ENCODE measurements at regions not wholly inside any gene's neighbourhood (a gene's known extent, or its start where the extent isn't known, plus 50 kb on each side); places are given as distances from the start of the nearest gene placed in this dataset.

GRCh38 chr11:130641876-130642275 is 193.4 kb downstream of the ADAMTS15 start:
- no peak overlapping the region for H3K27ac Mint-ChIP-seq
- H3K4me1 Mint-ChIP-seq: peaks cover 42% of the 10 kb centered on the region
- H3K27me3 Mint-ChIP-seq (ENCODE audit: low read depth, poor library complexity): peaks cover 6% of the 10 kb centered on the region
- H3K9me3 Mint-ChIP-seq: no peaks in the 10 kb centered on the region
- DNase-seq: no peak
- no peaks in the 10 kb centered on the region for H3K36me3 Mint-ChIP-seq (ENCODE audit: low read depth)
- TF ChIP-seq, protein P1, sequence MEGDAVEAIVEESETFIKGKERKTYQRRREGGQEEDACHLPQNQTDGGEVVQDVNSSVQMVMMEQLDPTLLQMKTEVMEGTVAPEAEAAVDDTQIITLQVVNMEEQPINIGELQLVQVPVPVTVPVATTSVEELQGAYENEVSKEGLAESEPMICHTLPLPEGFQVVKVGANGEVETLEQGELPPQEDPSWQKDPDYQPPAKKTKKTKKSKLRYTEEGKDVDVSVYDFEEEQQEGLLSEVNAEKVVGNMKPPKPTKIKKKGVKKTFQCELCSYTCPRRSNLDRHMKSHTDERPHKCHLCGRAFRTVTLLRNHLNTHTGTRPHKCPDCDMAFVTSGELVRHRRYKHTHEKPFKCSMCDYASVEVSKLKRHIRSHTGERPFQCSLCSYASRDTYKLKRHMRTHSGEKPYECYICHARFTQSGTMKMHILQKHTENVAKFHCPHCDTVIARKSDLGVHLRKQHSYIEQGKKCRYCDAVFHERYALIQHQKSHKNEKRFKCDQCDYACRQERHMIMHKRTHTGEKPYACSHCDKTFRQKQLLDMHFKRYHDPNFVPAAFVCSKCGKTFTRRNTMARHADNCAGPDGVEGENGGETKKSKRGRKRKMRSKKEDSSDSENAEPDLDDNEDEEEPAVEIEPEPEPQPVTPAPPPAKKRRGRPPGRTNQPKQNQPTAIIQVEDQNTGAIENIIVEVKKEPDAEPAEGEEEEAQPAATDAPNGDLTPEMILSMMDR (IDR thresholded peaks at IDR 0.05): no peak
- no peak overlapping the region for H3K4me3 Mint-ChIP-seq

DNA sequence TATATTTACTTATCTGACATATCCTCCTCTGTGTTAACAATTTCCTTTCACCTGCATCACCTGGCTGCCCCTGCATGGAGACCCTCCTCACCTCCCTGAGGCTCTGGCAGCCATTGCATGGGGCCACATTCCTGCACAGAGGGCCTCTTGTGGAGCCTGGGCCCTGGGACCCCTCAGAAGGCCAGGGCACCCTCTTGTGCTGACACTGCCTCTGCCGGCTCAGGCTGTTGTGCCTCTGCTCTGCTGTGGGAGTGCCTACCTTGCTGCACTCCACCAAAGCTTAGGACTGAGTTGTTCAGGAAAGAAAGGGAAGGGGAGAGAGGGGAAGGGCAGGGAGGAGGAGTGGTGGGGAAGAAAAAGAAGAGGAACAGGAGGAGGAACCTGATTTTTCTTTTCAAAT is 194.5 kb downstream of the ADAMTS15 start:
- Mint-ChIP-seq H3K27ac (no peak overlapping the region), H3K4me1 (peaks cover 31% of the 10 kb centered on the region), H3K27me3 (ENCODE audit: low read depth, poor library complexity) (peaks cover 6% of the 10 kb centered on the region), H3K36me3 (ENCODE audit: low read depth) (no peaks in the 10 kb centered on the region), H3K9me3 (no peaks in the 10 kb centered on the region), H3K4me3 (no peak overlapping the region)
- TF ChIP-seq, protein P1 (IDR thresholded peaks at IDR 0.05): no peak
- no peak for DNase-seq

DNA sequence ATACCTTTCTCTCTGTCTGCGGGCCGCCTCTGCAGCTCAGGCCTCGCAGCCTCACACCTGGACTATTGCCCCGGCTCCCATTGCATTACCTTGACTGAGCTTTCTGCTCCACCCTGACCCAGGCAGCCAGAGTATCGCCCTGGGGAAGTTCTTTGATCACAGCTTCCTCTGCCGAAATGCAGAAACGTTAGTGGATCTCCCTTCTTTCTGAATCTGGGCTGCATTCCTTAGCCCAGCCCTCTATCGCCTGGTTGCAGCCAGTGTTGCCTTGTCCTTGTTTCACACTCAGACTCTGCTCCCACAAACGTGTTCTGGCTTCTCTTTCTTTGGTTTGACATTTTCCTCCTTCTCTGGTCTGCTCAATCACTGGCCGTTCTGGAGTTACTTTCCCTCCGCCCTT is 195.7 kb downstream of the ADAMTS15 start:
- H3K36me3 Mint-ChIP-seq (ENCODE audit: low read depth): no peaks in the 10 kb centered on the region
- H3K27me3 Mint-ChIP-seq (ENCODE audit: low read depth, poor library complexity): peaks cover 6% of the 10 kb centered on the region
- H3K4me1 Mint-ChIP-seq: peaks cover 19% of the 10 kb centered on the region
- no peak overlapping the region for H3K4me3 Mint-ChIP-seq
- no peak for DNase-seq
- TF ChIP-seq, protein P1 (IDR thresholded peaks at IDR 0.05): no peak
- no peak overlapping the region for H3K27ac Mint-ChIP-seq
- no peaks in the 10 kb centered on the region for H3K9me3 Mint-ChIP-seq

- Mint-ChIP-seq H3K36me3 (ENCODE audit: low read depth) (no peaks in the 10 kb centered on the region), H3K4me3 (no peak overlapping the region), H3K27me3 (ENCODE audit: low read depth, poor library complexity) (peaks cover 4% of the 10 kb centered on the region), H3K4me1 (peaks cover 13% of the 10 kb centered on the region), H3K27ac (no peak overlapping the region), H3K9me3 (no peaks in the 10 kb centered on the region)
- DNase-seq: no peak
- TF ChIP-seq, protein P1 (IDR thresholded peaks at IDR 0.05): no peak
Observed at GRCh38 chr11:130645164-130645842, 196.9 kb downstream of the ADAMTS15 start.

DNA sequence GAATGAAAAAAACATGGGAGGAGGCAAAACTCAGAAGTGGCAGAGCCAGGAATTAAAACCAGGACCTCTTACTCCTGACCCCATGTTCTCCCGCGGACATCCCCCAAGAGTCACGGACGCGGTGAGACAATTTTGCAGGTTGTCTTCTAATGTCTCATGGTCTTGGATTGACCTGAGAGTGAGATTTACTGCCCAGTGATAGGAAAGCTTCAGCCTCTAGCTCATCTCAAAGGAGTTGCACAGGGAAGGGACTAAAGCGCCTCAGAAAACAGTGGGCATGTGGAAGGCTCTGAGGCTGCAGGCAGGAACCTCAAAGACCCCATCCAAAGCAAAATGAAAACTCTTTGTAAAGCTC is 197.4 kb downstream of the ADAMTS15 start:
- Mint-ChIP-seq H3K4me1 (peaks cover 16% of the 10 kb centered on the region), H3K27me3 (ENCODE audit: low read depth, poor library complexity) (no peaks in the 10 kb centered on the region), H3K9me3 (no peaks in the 10 kb centered on the region), H3K27ac (no peak overlapping the region), H3K4me3 (no peak overlapping the region), H3K36me3 (ENCODE audit: low read depth) (no peaks in the 10 kb centered on the region)
- TF ChIP-seq, protein P1 (IDR thresholded peaks at IDR 0.05): no peak
- no peak for DNase-seq

- no peak overlapping the region for H3K4me3 Mint-ChIP-seq
- TF ChIP-seq, protein P1 (IDR thresholded peaks at IDR 0.05): no peak
- no peaks in the 10 kb centered on the region for H3K9me3 Mint-ChIP-seq
- no peak for DNase-seq
- no peaks in the 10 kb centered on the region for H3K36me3 Mint-ChIP-seq (ENCODE audit: low read depth)
- H3K4me1 Mint-ChIP-seq: peaks cover 26% of the 10 kb centered on the region
- H3K27me3 Mint-ChIP-seq (ENCODE audit: low read depth, poor library complexity): no peaks in the 10 kb centered on the region
- H3K27ac Mint-ChIP-seq: no peak overlapping the region
Observed at GRCh38 chr11:130646881-130647280, 198.4 kb downstream of the ADAMTS15 start.
